ENCODE measurements at regions not wholly inside any gene's neighbourhood (a gene's known extent, or its start where the extent isn't known, plus 50 kb on each side); places are given as distances from the start of the nearest gene placed in this dataset.

GRCh38 chr6:26251354-26252076 lies 113.5 kb upstream of the BTN3A2 start:
- intact Hi-C loops (cut with micrococcal nuclease): loop anchor here (1.0 to 2.0 kb wide), 7 partner anchors 20 to 129 kb away; a partner anchor contains a TSS

DNA sequence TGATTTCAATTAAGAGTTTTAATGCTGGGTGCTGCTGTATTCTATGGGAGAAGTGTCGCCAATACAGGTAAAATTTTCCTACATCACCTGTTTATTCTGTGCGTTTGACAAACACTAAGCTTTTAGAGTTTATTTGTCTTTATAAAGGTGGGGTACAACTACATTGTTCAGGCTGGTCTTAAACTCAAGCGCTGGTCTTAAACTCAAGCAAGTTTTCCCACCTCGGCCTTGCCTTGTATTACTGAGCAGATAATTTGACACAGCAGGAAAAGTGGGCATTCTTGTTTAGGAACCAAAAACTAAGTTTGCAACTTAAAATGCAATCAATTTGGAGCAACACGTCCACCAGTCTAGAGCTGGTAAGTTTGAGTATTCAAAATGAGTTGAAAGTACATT lies 112.9 kb upstream of the BTN3A2 start:
- intact Hi-C loops (cut with micrococcal nuclease): no loop called here

GRCh38 chr6:26254724-26255123 lies 110.3 kb upstream of the BTN3A2 start:
- intact Hi-C loops (cut with micrococcal nuclease): no loop called here

DNA sequence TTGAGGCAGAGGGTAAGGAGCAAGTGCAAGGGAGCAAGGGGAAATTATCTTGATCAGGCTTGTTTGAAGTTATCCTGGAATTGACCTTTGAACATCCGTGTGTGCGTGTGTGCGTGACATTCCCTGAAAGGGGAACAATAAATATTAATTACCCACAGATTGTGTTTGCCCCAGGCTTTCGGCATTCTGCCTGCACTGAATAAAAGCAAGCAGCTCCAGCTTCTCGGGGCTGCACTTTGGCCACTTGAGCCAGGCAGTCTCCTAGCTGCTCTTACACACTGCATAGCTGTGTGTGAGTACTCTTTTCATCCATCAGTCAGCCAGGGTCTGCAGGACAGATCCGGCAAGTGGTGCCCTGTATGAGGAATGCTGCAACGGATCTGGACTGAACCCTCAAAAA lies 107.7 kb upstream of the BTN3A2 start:
- intact Hi-C loops (cut with micrococcal nuclease): no loop called here

GRCh38 chr6:26258212-26258977 lies 106.6 kb upstream of the BTN3A2 start:
- intact Hi-C loops (cut with micrococcal nuclease): no loop called here

- intact Hi-C loops (cut with micrococcal nuclease): no loop called here
Observed at GRCh38 chr6:26260110-26260637, 104.8 kb upstream of the BTN3A2 start.

DNA sequence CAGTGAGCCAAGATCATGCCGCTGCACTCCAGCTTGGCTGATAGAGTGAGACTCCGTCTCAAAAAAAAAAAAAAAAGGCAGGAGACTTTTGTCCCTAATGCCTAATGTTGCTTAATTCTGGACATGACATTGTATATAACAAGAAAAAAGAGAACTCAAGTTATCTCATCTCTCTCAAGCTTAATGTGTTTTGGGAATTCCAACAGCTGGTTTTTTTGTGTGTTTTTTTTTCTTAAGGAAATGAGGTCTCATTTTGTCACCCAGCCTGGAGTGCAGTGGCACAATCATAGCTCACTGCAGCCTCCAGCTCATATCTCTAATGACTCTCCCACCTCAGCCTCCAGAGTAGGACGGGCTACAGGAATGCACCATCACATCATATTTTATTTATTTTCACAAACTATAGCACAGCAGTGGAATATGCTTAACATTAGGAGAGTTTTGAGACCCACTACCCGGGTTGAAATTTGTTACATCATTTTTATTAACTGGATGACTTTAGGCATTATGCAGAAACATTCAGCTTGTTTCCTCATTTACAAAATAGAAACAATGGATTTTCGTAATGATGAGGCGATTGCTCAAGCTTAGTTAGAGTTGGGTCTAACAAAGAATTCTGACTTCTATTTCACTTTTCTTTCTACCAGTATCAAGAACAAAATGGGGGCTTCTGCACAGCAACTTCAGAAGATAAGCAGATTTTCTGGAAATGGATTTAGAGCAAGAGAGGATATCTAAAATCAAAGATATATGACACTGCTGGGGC lies 104.1 kb upstream of the BTN3A2 start:
- intact Hi-C loops (cut with micrococcal nuclease): no loop called here

DNA sequence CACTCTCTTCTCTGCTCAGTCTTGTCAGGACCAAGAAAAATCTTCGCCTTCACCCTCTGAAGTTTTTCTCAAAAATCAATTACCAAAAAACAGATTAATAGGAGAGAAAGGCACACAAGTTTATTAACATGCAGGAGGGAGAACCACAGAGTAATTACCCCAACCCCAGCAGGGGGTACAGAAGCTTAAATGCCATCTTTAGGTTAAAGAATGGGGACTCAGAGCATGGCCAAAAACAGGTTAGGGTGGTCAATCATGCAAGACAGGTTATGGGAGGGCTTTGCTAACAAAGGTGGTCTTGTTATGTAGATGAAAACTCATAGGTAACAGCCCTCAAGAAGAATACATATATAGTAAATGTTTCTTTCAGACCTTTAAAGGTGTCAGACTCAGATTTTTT lies 100.5 kb upstream of the BTN3A2 start:
- intact Hi-C loops (cut with micrococcal nuclease): no loop called here

DNA sequence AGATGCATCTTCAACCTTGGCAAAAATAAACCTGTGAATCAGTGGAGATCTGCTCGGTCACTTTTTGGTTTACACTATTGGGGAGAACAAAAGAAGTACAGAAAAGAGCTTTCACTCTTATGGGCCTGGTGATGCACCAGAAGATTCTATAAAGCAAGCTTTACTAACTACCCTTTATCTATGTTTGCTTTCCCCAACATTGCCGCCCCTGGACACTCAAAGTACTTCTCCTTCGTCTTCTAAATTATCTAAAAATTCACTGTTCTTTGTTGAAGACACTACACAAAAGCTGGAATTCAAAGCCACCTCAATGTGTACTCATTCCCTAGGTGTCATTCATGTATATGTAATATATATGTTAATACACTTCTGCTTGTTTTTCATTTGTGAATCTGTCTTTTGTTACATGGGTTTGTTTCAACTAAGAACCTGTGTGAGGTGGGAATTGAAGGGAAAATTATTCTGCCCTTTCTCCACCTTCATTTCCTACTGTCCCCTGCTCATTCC lies 97.9 kb upstream of the BTN3A2 start:
- intact Hi-C loops (cut with micrococcal nuclease): no loop called here

- intact Hi-C loops (cut with micrococcal nuclease): no loop called here
Observed at GRCh38 chr6:26268659-26269402, 96.2 kb upstream of the BTN3A2 start.

GRCh38 chr6:26269531-26270485 lies 95.2 kb upstream of the BTN3A2 start:
- intact Hi-C loops (cut with micrococcal nuclease): loop anchor here (1.0 to 5.0 kb wide), 4 partner anchors 54 to 1482 kb away; partner anchors contain the start of gene ZNF184

DNA sequence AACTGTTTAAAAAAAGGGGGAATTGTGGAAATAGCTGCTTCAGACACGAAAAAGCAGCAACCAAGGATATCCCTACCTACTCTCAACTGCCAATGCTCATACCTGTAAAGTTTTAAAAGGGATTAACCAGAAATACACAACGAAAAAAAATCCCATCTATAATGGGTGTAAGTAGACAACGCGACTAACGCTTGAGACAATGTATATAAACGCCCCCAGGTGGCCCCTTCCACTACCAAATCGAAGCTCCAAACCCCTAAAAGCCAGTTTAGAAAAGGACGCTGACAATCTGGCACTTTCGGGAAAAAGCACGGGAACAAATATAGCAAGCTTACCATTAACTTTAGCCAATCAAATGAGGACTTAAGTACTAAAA lies 94.5 kb upstream of the BTN3A2 start:
- intact Hi-C loops (cut with micrococcal nuclease): loop anchor here (1.0 to 5.0 kb wide), 4 partner anchors 54 to 1482 kb away; partner anchors contain the start of gene ZNF184

DNA sequence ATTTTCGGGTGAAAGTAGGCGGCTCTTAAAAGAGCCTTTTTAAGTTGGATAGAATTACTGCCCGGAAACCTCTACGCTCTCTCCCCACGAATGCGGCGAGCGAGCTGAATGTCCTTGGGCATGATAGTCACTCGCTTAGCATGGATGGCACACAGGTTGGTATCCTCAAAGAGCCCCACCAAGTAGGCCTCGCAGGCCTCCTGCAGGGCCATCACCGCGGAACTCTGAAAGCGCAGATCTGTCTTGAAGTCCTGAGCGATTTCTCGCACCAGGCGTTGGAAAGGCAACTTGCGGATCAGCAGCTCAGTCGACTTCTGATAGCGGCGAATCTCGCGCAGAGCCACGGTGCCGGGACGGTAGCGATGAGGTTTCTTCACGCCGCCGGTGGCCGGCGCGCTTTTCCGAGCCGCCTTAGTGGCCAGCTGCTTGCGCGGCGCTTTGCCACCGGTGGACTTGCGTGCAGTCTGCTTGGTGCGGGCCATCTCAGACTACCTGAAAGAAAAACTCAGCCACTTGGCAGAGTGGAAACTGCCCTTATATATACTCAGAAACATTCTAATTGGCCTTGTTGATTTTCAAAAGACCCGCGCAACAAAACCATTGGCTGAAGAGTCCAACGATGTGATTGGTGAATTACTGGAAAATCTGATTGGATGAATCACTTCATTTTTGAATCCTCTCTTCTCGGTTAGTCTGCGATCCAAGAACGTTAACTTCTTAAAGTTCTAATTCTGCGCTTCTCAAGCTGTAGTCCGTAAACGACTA lies 93.9 kb upstream of the BTN3A2 start:
- intact Hi-C loops (cut with micrococcal nuclease): loop anchor here (1.0 to 5.0 kb wide), 12 partner anchors 20 to 1481 kb away; partner anchors contain the start of genes BTN3A3 and ZNF184

DNA sequence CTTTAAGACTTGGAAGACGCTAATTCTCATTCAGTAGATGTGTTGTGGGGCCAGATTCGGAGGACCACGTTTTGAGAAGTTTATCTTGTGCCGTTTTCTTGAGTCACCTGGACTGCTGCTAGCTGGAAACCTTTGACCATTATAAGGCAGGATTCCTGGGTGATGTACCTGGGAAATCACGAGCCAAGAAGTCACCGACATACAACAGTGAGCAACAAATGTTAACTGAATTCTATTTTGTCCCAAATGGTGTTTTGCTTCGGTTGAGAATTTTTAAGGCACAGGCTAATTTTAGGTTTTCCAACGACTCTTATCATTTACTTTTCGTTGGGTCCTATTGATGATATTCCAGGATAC lies 93.4 kb upstream of the BTN3A2 start:
- intact Hi-C loops (cut with micrococcal nuclease): loop anchor here (1.0 to 5.0 kb wide), 20 partner anchors 20 to 1481 kb away; partner anchors contain the start of genes BTN3A3 and ZNF184

DNA sequence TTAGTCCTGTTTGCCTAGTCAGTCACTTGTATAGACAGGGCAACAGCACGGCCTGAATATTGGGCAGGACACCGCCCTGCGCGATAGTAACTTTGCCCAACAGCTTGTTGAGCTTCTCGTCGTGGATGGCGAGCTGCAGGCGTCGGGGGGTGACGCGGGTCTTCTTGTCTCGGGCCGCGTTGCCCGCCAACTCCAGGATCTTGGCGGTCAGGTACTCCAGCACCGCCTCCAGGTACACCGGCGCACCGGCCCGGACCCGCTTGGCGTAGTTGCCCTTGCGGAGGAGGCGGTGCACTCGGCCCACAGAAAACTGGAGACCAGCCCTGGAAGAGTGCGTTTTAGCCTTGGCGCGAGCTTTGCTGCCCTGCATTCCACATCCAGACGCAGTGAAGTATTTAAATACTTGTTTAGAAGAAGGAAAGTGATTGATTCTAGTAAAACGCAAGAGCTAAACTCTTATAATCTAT lies 92.8 kb upstream of the BTN3A2 start:
- intact Hi-C loops (cut with micrococcal nuclease): loop anchor here (1.0 to 5.0 kb wide), 11 partner anchors 32 to 1480 kb away; partner anchors contain the start of gene ZNF184

- intact Hi-C loops (cut with micrococcal nuclease): loop anchor here (1.0 to 5.0 kb wide), 10 partner anchors 11 to 1535 kb away; partner anchors contain the start of gene ZNF184
Observed at GRCh38 chr6:26273673-26274588, 91.1 kb upstream of the BTN3A2 start.

GRCh38 chr6:26275663-26276062 lies 89.3 kb upstream of the BTN3A2 start:
- intact Hi-C loops (cut with micrococcal nuclease): no loop called here

All from T-helper 1 cell treated with Interleukin-12 subunit alpha and Interleukin-12 subunit beta and Interleukin-4 antibody, amounts not matched to agents 30 ng/mL and 1 ng/mL, for 36 hours (primary cell).